GM10266 (cell line): ENCODE measurements at regions not wholly inside any gene's neighbourhood (a gene's known extent, or its start where the extent isn't known, plus 50 kb on each side); places are given as distances from the start of the nearest gene placed in this dataset.

ENCODE experiments used
- DNase-seq: peaks from one replicate; pipeline ENCODE4 v3.0.0; 2012; ENCODE audit errors: extremely low spot score
- CTCF ChIP-seq: IDR thresholded peaks from 2 replicates; pipeline ENCODE4 v1.5.1; 2012; ENCODE audit warnings: mild to moderate bottlenecking, low read depth; ENCODE audit not compliant: control insufficient read depth, insufficient read depth; ENCODE audit errors: missing control alignments

- DNase-seq: no peak
- TF ChIP-seq CTCF: no peak
Observed at GRCh38 chr5:3139499-3139931, 388.0 kb upstream of the IRX2 start.

GRCh38 chr5:3131161-3131560 lies 379.7 kb upstream of the IRX2 start:
- no peak for DNase-seq
- TF ChIP-seq CTCF: no peak

GRCh38 chr5:3129252-3129651 lies 377.8 kb upstream of the IRX2 start:
- DNase-seq: no peak
- TF ChIP-seq CTCF: no peak

- no peak for TF ChIP-seq CTCF
- no peak for DNase-seq
Observed at GRCh38 chr5:3127423-3127911, 376.0 kb upstream of the IRX2 start.

GRCh38 chr5:3126639-3127038 lies 375.2 kb upstream of the IRX2 start:
- TF ChIP-seq CTCF: no peak
- DNase-seq: no peak

- no peak for TF ChIP-seq CTCF
- no peak for DNase-seq
Observed at GRCh38 chr5:3124410-3124809, 372.9 kb upstream of the IRX2 start.

- no peak for DNase-seq
- no peak for TF ChIP-seq CTCF
Observed at GRCh38 chr5:3123763-3124157, 372.3 kb upstream of the IRX2 start.
